MM.1S (cell line): ENCODE measurements at regions not wholly inside any gene's neighbourhood (a gene's known extent, or its start where the extent isn't known, plus 50 kb on each side); places are given as distances from the start of the nearest gene placed in this dataset.

Source experiments
- DNase-seq: peaks from one replicate; pipeline ENCODE4 v3.0.0-alpha.2; 2015
- H2AFZ ChIP-seq: fragments of 300-600 bp; sonication (generic); 2 replicates; pipeline ENCODE4 v1.6.0; 2016; ENCODE audit warnings: antibody characterized with exemption, low read length
- H3F3A ChIP-seq: fragments of 300-600 bp; sonication (generic); 2 replicates; pipeline ENCODE4 v1.6.1; 2016; ENCODE audit warnings: mild to moderate bottlenecking, antibody characterized with exemption, low read length, moderate library complexity, mixed read lengths; ENCODE audit not compliant: insufficient read depth
- H3K27ac ChIP-seq: fragments of 300-600 bp; sonication (generic); 2 replicates; pipeline ENCODE4 v1.5.1; 2016; ENCODE audit warnings: mild to moderate bottlenecking, low read length
- H3K27me3 ChIP-seq: fragments of 300-600 bp; sonication (generic); replicated peaks from 2 replicates; pipeline ENCODE4 v1.6.0; 2016; ENCODE audit warnings: low read length; ENCODE audit not compliant: insufficient read depth
- H3K36me3 ChIP-seq: fragments of 300-600 bp; sonication (generic); replicated peaks from 2 replicates; pipeline ENCODE4 v1.6.1; 2016; ENCODE audit warnings: mild to moderate bottlenecking, low read length, mixed read lengths; ENCODE audit not compliant: insufficient read depth
- H3K4me1 ChIP-seq: fragments of 300-600 bp; sonication (generic); 2 replicates; pipeline ENCODE4 v1.6.1; 2016; ENCODE audit warnings: low read length, mixed read lengths
- H3K4me2 ChIP-seq: fragments of 300-600 bp; sonication (generic); 2 replicates; pipeline ENCODE4 v1.6.0; 2016; ENCODE audit warnings: low read depth, low read length
- H3K4me3 ChIP-seq: fragments of 300-600 bp; sonication (generic); 2 replicates; pipeline ENCODE4 v1.5.1; 2016; ENCODE audit warnings: low read length, mixed read lengths
- H3K79me2 ChIP-seq: fragments of 300-600 bp; sonication (generic); 2 replicates; pipeline ENCODE4 v1.6.1; 2016; ENCODE audit warnings: mixed run types, low read length, mixed read lengths
- H3K9ac ChIP-seq: fragments of 300-600 bp; sonication (generic); 2 replicates; pipeline ENCODE4 v1.6.1; 2016; ENCODE audit warnings: low read length, mixed read lengths
- H3K9me2 ChIP-seq: fragments of 300-600 bp; sonication (generic); replicated peaks from 2 replicates; pipeline ENCODE4 v1.6.1; 2016; ENCODE audit warnings: mild to moderate bottlenecking, low read length, mixed read lengths; ENCODE audit not compliant: insufficient read depth
- H3K9me3 ChIP-seq: fragments of 300-600 bp; sonication (generic); replicated peaks from 2 replicates; pipeline ENCODE4 v1.6.1; 2016; ENCODE audit warnings: mild to moderate bottlenecking, low read length, mixed read lengths; ENCODE audit not compliant: insufficient read depth
- H4K20me1 ChIP-seq: fragments of 300-600 bp; sonication (generic); 2 replicates; pipeline ENCODE4 v1.6.1; 2016; ENCODE audit warnings: mild to moderate bottlenecking, low read length, moderate library complexity, mixed read lengths; ENCODE audit not compliant: insufficient read depth
- CTCF ChIP-seq: fragments of 300-600 bp; sonication (generic); IDR thresholded peaks from 2 replicates; pipeline ENCODE4 v1.5.1; 2016; ENCODE audit warnings: antibody characterized with exemption, low read length, mixed read lengths
- EZH2 ChIP-seq: fragments of 300-600 bp; sonication (generic); optimal IDR thresholded peaks from 2 replicates; pipeline ENCODE3; 2017; ENCODE audit warnings: low read depth, mild to moderate bottlenecking, antibody characterized with exemption, low read length, mixed read lengths
- EZH2phosphoT487 ChIP-seq: fragments of 300-600 bp; sonication (generic); IDR thresholded peaks from 2 replicates; pipeline ENCODE4 v1.6.1; 2018; ENCODE audit warnings: antibody characterized with exemption, low read length

- Histone ChIP-seq H3K27me3 (no peaks in the 10 kb centered on the region), H3K4me1 (no peaks in the 10 kb centered on the region), H3K9me3 (no peaks in the 10 kb centered on the region), H3K36me3 (no peaks in the 10 kb centered on the region), H3K4me2 (no peak overlapping the region), H3F3A (no peaks in the 10 kb centered on the region), H3K9ac (no peak overlapping the region), H4K20me1 (no peaks in the 10 kb centered on the region), H2AFZ (no peak overlapping the region), H3K4me3 (no peak overlapping the region), H3K27ac (no peak overlapping the region), H3K79me2 (no peaks in the 10 kb centered on the region), H3K9me2 (no peaks in the 10 kb centered on the region)
- DNase-seq, result no peak
- TF ChIP-seq EZH2phosphoT487, result no peak
- TF ChIP-seq CTCF, result no peak
- no peak for TF ChIP-seq EZH2
Measured at GRCh38 chr14:61226015-61226654, 55.0 kb downstream of the TMEM30B start.

- Histone ChIP-seq H3K79me2 (no peaks in the 10 kb centered on the region), H3K4me2 (no peak overlapping the region), H3K27me3 (no peaks in the 10 kb centered on the region), H3K9me2 (no peaks in the 10 kb centered on the region), H3K9me3 (no peaks in the 10 kb centered on the region), H3K36me3 (no peaks in the 10 kb centered on the region), H3K9ac (no peak overlapping the region), H3K27ac (no peak overlapping the region), H3K4me3 (no peak overlapping the region), H3K4me1 (no peaks in the 10 kb centered on the region), H2AFZ (no peak overlapping the region), H3F3A (no peaks in the 10 kb centered on the region), H4K20me1 (no peaks in the 10 kb centered on the region)
- no peak for DNase-seq
- TF ChIP-seq EZH2phosphoT487 (no peak), CTCF (no peak), EZH2 (no peak)
Measured at GRCh38 chr14:61225344-61225743, 55.8 kb downstream of the TMEM30B start.

- no peak overlapping the region for H3K4me2 ChIP-seq
- no peaks in the 10 kb centered on the region for H3K36me3 ChIP-seq
- H3K27me3 ChIP-seq, result no peaks in the 10 kb centered on the region
- H3F3A ChIP-seq, result no peaks in the 10 kb centered on the region
- no peak for DNase-seq
- no peaks in the 10 kb centered on the region for H3K79me2 ChIP-seq
- H2AFZ ChIP-seq, result no peak overlapping the region
- no peak overlapping the region for H3K4me3 ChIP-seq
- H3K9me2 ChIP-seq, result no peaks in the 10 kb centered on the region
- H3K9ac ChIP-seq, result no peak overlapping the region
- TF ChIP-seq CTCF, result no peak
- no peak for TF ChIP-seq EZH2phosphoT487
- no peak for TF ChIP-seq EZH2
- no peaks in the 10 kb centered on the region for H3K9me3 ChIP-seq
- no peaks in the 10 kb centered on the region for H4K20me1 ChIP-seq
- H3K4me1 ChIP-seq, result no peaks in the 10 kb centered on the region
- H3K27ac ChIP-seq, result no peak overlapping the region
Measured at GRCh38 chr14:61223552-61223951, 57.6 kb downstream of the TMEM30B start.
